Neural progenitor cell (in vitro differentiated cells): ENCODE measurements at regions not wholly inside any gene's neighbourhood (a gene's known extent, or its start where the extent isn't known, plus 50 kb on each side); places are given as distances from the start of the nearest gene placed in this dataset.

ENCODE experiments used
- DNase-seq: peaks from one replicate; pipeline ENCODE4 v3.0.0-alpha.2; 2016; ENCODE audit warnings: low spot score
- H2AFZ ChIP-seq: fragments of 200-600 bp; sonication (generic); replicated peaks from 2 replicates; pipeline ENCODE4 v1.6.1; 2016; ENCODE audit warnings: antibody characterized with exemption
- H3F3A ChIP-seq: fragments of 200-600 bp; sonication (generic); 2 replicates; pipeline ENCODE4 v1.6.1; 2016; ENCODE audit warnings: antibody characterized with exemption, low read depth
- H3K27ac ChIP-seq: fragments of 200-600 bp; sonication (generic); 2 replicates; pipeline ENCODE4 v1.5.1; 2016; ENCODE audit warnings: mild to moderate bottlenecking
- H3K27me3 ChIP-seq: fragments of 200-600 bp; sonication (generic); 2 replicates; pipeline ENCODE4 v1.6.1; 2016; ENCODE audit warnings: mild to moderate bottlenecking, moderate library complexity
- H3K36me3 ChIP-seq: fragments of 200-600 bp; sonication (generic); 2 replicates; pipeline ENCODE4 v1.5.1; 2016
- H3K4me1 ChIP-seq: fragments of 200-600 bp; sonication (generic); 2 replicates; pipeline ENCODE4 v1.6.1; 2016; ENCODE audit warnings: mixed run types
- H3K4me2 ChIP-seq: fragments of 200-600 bp; sonication (generic); 2 replicates; pipeline ENCODE4 v1.6.1; 2016
- H3K4me3 ChIP-seq: fragments of 200-600 bp; sonication (generic); 2 replicates; pipeline ENCODE4 v1.5.1; 2016
- H3K79me2 ChIP-seq: fragments of 200-600 bp; sonication (generic); 2 replicates; pipeline ENCODE4 v1.6.1; 2016; ENCODE audit warnings: low read depth
- H3K9ac ChIP-seq: fragments of 200-600 bp; sonication (generic); 2 replicates; pipeline ENCODE4 v1.6.1; 2016
- H3K9me3 ChIP-seq: fragments of 200-600 bp; sonication (generic); 2 replicates; pipeline ENCODE4 v1.5.1; 2016; ENCODE audit warnings: low read depth
- H4K20me1 ChIP-seq: fragments of 200-600 bp; sonication (generic); 2 replicates; pipeline ENCODE4 v1.6.1; 2016; ENCODE audit warnings: low read depth
- H3K27ac Mint-ChIP-seq: 3 replicates; pipeline ENCODE4 v1.8.0; 2021; ENCODE audit warnings: mixed read lengths
- H3K27me3 Mint-ChIP-seq: 2 replicates; pipeline ENCODE4 v1.8.0; 2022; ENCODE audit warnings: low read depth, mild to moderate bottlenecking, inconsistent platforms, moderate library complexity, mixed read lengths; ENCODE audit not compliant: insufficient read depth
- H3K36me3 Mint-ChIP-seq: 3 replicates; pipeline ENCODE4 v1.8.0; 2021; ENCODE audit warnings: mixed read lengths
- H3K4me1 Mint-ChIP-seq: 3 replicates; pipeline ENCODE4 v1.8.0; 2021; ENCODE audit warnings: mixed read lengths
- H3K4me3 Mint-ChIP-seq: 3 replicates; pipeline ENCODE4 v1.8.0; 2021; ENCODE audit warnings: mild to moderate bottlenecking, moderate library complexity, mixed read lengths
- H3K9me3 Mint-ChIP-seq: 3 replicates; pipeline ENCODE4 v1.8.0; 2020; ENCODE audit warnings: mixed read lengths
- CTCF ChIP-seq: fragments of 200-600 bp; sonication (generic); IDR thresholded peaks from 2 replicates; pipeline ENCODE4 v1.5.1; 2017; ENCODE audit warnings: antibody characterized with exemption, mild to moderate bottlenecking
- EZH2 ChIP-seq: fragments of 200-600 bp; sonication (generic); IDR thresholded peaks from 2 replicates; pipeline ENCODE4 v1.6.1; 2017; ENCODE audit warnings: antibody characterized with exemption, mild to moderate bottlenecking, moderate library complexity
- EZH2phosphoT487 ChIP-seq: fragments of 200-600 bp; sonication (generic); IDR thresholded peaks from 2 replicates; pipeline ENCODE4 v1.6.1; 2017; ENCODE audit warnings: antibody characterized with exemption

DNA sequence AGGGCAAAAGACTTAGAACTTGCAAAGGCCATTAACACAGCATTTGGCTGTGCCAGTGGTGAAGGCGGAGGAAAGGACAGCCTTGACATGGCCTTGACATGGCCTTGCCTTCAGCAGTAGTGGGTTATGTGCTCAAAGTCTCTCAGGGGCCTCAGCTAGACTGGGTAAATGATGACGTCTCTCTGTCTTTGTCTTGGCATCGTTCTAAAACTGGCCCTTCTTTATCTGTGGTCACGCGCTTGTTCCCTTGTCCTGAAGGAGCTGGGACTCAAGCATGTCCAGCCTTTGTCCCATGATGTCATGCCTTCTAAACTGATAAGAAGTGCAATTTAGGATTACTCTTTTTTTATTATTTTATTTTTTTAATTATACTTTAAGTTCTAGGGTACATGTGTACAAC is 88.7 kb upstream of the ATP10B start:
- DNase-seq: no peak
- peaks cover 5% of the 10 kb centered on the region for H3K9me3 Mint-ChIP-seq
- no peaks in the 10 kb centered on the region for H3F3A ChIP-seq
- no peak overlapping the region for H3K4me3 ChIP-seq
- no peaks in the 10 kb centered on the region for H3K36me3 Mint-ChIP-seq
- H3K4me2 ChIP-seq: no peak overlapping the region
- no peaks in the 10 kb centered on the region for H4K20me1 ChIP-seq
- H3K9ac ChIP-seq: no peak overlapping the region
- H3K27me3 ChIP-seq: no peaks in the 10 kb centered on the region
- peaks cover 1% of the 10 kb centered on the region for H3K27me3 Mint-ChIP-seq
- no peaks in the 10 kb centered on the region for H3K36me3 ChIP-seq
- H3K4me3 Mint-ChIP-seq: no peak overlapping the region
- no peaks in the 10 kb centered on the region for H3K4me1 Mint-ChIP-seq
- H3K4me1 ChIP-seq: no peaks in the 10 kb centered on the region
- no peaks in the 10 kb centered on the region for H3K9me3 ChIP-seq
- H2AFZ ChIP-seq: no peak overlapping the region
- H3K27ac Mint-ChIP-seq: no peak overlapping the region
- no peak overlapping the region for H3K27ac ChIP-seq
- H3K79me2 ChIP-seq: no peaks in the 10 kb centered on the region
- no peak for TF ChIP-seq EZH2phosphoT487
- TF ChIP-seq EZH2: no peak
- no peak for TF ChIP-seq CTCF

DNA sequence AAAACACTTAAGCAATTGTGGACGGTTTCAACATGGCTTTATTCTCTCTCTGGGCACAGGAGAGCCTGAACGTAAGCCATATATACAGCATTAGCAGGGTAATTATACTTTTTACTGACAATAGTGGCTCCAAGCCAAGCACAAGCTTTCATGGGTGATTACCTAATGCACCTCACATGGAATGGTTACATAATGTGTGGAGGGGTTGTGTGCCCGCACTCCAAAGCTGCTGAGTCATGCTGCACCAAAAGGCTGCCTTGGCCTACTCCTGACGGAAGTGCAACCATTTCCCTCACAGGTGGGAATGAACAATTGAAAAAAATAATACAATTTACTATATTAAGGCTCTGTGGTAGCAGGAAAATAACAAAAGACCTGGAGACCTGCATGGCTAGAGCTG is 86.5 kb upstream of the ATP10B start:
- Mint-ChIP-seq H3K36me3 (no peaks in the 10 kb centered on the region), H3K27me3 (peaks cover 2% of the 10 kb centered on the region), H3K9me3 (peaks cover 5% of the 10 kb centered on the region), H3K4me3 (no peak overlapping the region), H3K27ac (no peak overlapping the region), H3K4me1 (no peaks in the 10 kb centered on the region)
- Histone ChIP-seq H2AFZ (no peak overlapping the region), H3K36me3 (no peaks in the 10 kb centered on the region), H3K27me3 (no peaks in the 10 kb centered on the region), H3F3A (no peaks in the 10 kb centered on the region), H3K9ac (no peak overlapping the region), H4K20me1 (no peaks in the 10 kb centered on the region), H3K4me2 (no peak overlapping the region), H3K4me3 (no peak overlapping the region), H3K27ac (no peak overlapping the region), H3K79me2 (no peaks in the 10 kb centered on the region), H3K4me1 (no peaks in the 10 kb centered on the region), H3K9me3 (no peaks in the 10 kb centered on the region)
- TF ChIP-seq CTCF (no peak), EZH2phosphoT487 (no peak), EZH2 (no peak)
- no peak for DNase-seq

DNA sequence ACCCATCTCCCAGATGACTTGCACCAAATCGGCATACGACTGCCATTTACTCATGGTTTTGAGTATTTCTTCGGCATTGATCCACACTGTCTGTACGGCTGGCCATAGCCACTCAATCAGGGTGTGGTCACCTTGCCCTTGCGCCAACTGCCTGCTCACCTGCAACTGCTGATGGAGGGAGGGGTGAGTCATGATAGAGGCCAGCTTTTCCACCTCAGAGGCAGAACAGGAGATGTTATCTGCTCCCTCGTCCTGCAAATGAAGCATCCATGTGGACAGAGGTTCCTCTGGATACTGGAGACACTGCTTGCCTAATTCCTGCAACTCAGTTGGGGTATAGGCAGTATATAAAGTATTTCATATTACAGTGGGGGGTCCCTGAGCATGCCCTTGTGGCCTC is 85.6 kb upstream of the ATP10B start:
- Mint-ChIP-seq H3K36me3 (no peaks in the 10 kb centered on the region), H3K27ac (no peak overlapping the region), H3K4me3 (no peak overlapping the region), H3K27me3 (peaks cover 2% of the 10 kb centered on the region), H3K4me1 (no peaks in the 10 kb centered on the region), H3K9me3 (peaks cover 3% of the 10 kb centered on the region)
- Histone ChIP-seq H3K79me2 (no peaks in the 10 kb centered on the region), H3K36me3 (no peaks in the 10 kb centered on the region), H3K4me2 (no peak overlapping the region), H3K9me3 (no peaks in the 10 kb centered on the region), H3K4me3 (no peak overlapping the region), H3K27me3 (no peaks in the 10 kb centered on the region), H3K9ac (no peak overlapping the region), H3K27ac (no peak overlapping the region), H4K20me1 (no peaks in the 10 kb centered on the region), H3K4me1 (no peaks in the 10 kb centered on the region), H2AFZ (no peak overlapping the region), H3F3A (no peaks in the 10 kb centered on the region)
- DNase-seq: no peak
- TF ChIP-seq EZH2: no peak
- no peak for TF ChIP-seq CTCF
- TF ChIP-seq EZH2phosphoT487: no peak

GRCh38 chr5:160935776-160936175 is 83.8 kb upstream of the ATP10B start:
- Histone ChIP-seq H3K9ac (no peak overlapping the region), H3K4me1 (no peaks in the 10 kb centered on the region), H3K9me3 (no peaks in the 10 kb centered on the region), H3K36me3 (no peaks in the 10 kb centered on the region), H3K4me3 (no peak overlapping the region), H2AFZ (no peak overlapping the region), H3K4me2 (no peak overlapping the region), H3K27me3 (no peaks in the 10 kb centered on the region), H3K79me2 (no peaks in the 10 kb centered on the region), H3F3A (no peaks in the 10 kb centered on the region), H4K20me1 (no peaks in the 10 kb centered on the region), H3K27ac (no peak overlapping the region)
- no peak for TF ChIP-seq EZH2phosphoT487
- no peak for TF ChIP-seq EZH2
- no peak for TF ChIP-seq CTCF
- peaks cover 2% of the 10 kb centered on the region for H3K27me3 Mint-ChIP-seq
- peaks cover 8% of the 10 kb centered on the region for H3K4me1 Mint-ChIP-seq
- H3K36me3 Mint-ChIP-seq: no peaks in the 10 kb centered on the region
- no peak overlapping the region for H3K27ac Mint-ChIP-seq
- H3K9me3 Mint-ChIP-seq: no peaks in the 10 kb centered on the region
- H3K4me3 Mint-ChIP-seq: no peak overlapping the region
- no peak for DNase-seq
